Mucosa of descending colon (tissue), 3 donors: ENCODE measurements at regions not wholly inside any gene's neighbourhood (a gene's known extent, or its start where the extent isn't known, plus 50 kb on each side); places are given as distances from the start of the nearest gene placed in this dataset.

Experiments used
- ATAC-seq: fragments of 200-7000 bp; cut with Tn5 transposase; one replicate; pipeline ENCODE4 v1.9.1; 2020; ENCODE audit warnings: mild to moderate bottlenecking, moderate library complexity
- DNase-seq, 3 donors: peaks; one replicate each; pipeline ENCODE4 v3.0.0-alpha.2; 2020
- H3K36me3 ChIP-seq: fragments of 200-600 bp; one replicate; pipeline ENCODE4 v1.8.0; 2021; ENCODE audit warnings: low read depth, mild to moderate bottlenecking
- H3K4me1 ChIP-seq: fragments of 200-600 bp; one replicate; pipeline ENCODE4 v1.8.0; 2021; ENCODE audit warnings: low read depth, mild to moderate bottlenecking
- H3K4me3 ChIP-seq: fragments of 200-600 bp; one replicate; pipeline ENCODE4 v1.8.0; 2021; ENCODE audit warnings: mild to moderate bottlenecking
- H3K9me3 ChIP-seq: fragments of 200-600 bp; one replicate; pipeline ENCODE4 v1.8.0; 2021; ENCODE audit warnings: mild to moderate bottlenecking
- CTCF ChIP-seq: fragments of 200-600 bp; IDR thresholded peaks from one replicate; pipeline ENCODE4 v1.8.0; 2022; ENCODE audit warnings: antibody characterized with exemption, mild to moderate bottlenecking
- intact Hi-C, 2 donors: fragments of 100-400 bp; cut with DNase I in 1 of 2; cut with micrococcal nuclease in 1 of 2; formaldehyde crosslinking; loops; one replicate each; pipeline versions ENCODE4 v1.11.0 to v1.11.1; 2022; cut with DNase I, micrococcal nuclease
- donor health status: DM: no; HTN: no; CAD: no; lungs with moderate emphysema.
- donor health status: DM: no; HTN: no; CAD: no.
- donor health status: DM: no; HTN: yes; CAD: no.

- intact Hi-C loops: no loop called here
- no peak for TF ChIP-seq CTCF
- no peak for ATAC-seq
- Histone ChIP-seq H3K4me3 (no peak overlapping the region), H3K9me3 (no peaks in the 10 kb centered on the region), H3K36me3 (no peaks in the 10 kb centered on the region), H3K4me1 (no peaks in the 10 kb centered on the region)
- DNase-seq: no peak
Measured at GRCh38 chr15:97750060-97750459, 210.4 kb upstream of the ARRDC4 start.

- no peak for ATAC-seq
- no peaks in the 10 kb centered on the region for H3K4me1 ChIP-seq
- no peaks in the 10 kb centered on the region for H3K9me3 ChIP-seq
- H3K36me3 ChIP-seq: no peaks in the 10 kb centered on the region
- no peak overlapping the region for H3K4me3 ChIP-seq
- no peak for TF ChIP-seq CTCF
- intact Hi-C loops: no loop called here
- no peak for DNase-seq
Measured at GRCh38 chr15:97755726-97756125, 204.8 kb upstream of the ARRDC4 start.

- H3K4me3 ChIP-seq: no peak overlapping the region
- H3K4me1 ChIP-seq: no peaks in the 10 kb centered on the region
- H3K9me3 ChIP-seq: no peaks in the 10 kb centered on the region
- H3K36me3 ChIP-seq: no peaks in the 10 kb centered on the region
- TF ChIP-seq CTCF: no peak
- no peak for ATAC-seq
- intact Hi-C loops: no loop called here
- DNase-seq: no peak
Measured at GRCh38 chr15:97759363-97759762, 201.1 kb upstream of the ARRDC4 start.

GRCh38 chr15:97761110-97761509 is 199.4 kb upstream of the ARRDC4 start:
- no peaks in the 10 kb centered on the region for H3K9me3 ChIP-seq
- ATAC-seq (no peak), DNase-seq (no peak)
- H3K4me1 ChIP-seq: no peaks in the 10 kb centered on the region
- intact Hi-C loops: no loop called here
- no peak for TF ChIP-seq CTCF
- no peak overlapping the region for H3K4me3 ChIP-seq
- no peaks in the 10 kb centered on the region for H3K36me3 ChIP-seq

GRCh38 chr15:97783240-97783639 is 177.3 kb upstream of the ARRDC4 start:
- Histone ChIP-seq H3K9me3 (no peaks in the 10 kb centered on the region), H3K4me3 (no peak overlapping the region), H3K4me1 (no peaks in the 10 kb centered on the region), H3K36me3 (no peaks in the 10 kb centered on the region)
- DNase-seq: no peak
- no peak for ATAC-seq
- intact Hi-C loops: no loop called here
- no peak for TF ChIP-seq CTCF

GRCh38 chr15:97786741-97787140 is 173.8 kb upstream of the ARRDC4 start:
- TF ChIP-seq CTCF: no peak
- intact Hi-C loops: no loop called here

More at GRCh38 chr15:97786741-97787140, 173.8 kb upstream of the ARRDC4 start:
- no peak for DNase-seq
- Histone ChIP-seq H3K9me3 (no peaks in the 10 kb centered on the region), H3K4me3 (no peak overlapping the region), H3K36me3 (no peaks in the 10 kb centered on the region), H3K4me1 (no peaks in the 10 kb centered on the region)
- ATAC-seq: no peak
